Activated CD8-positive, alpha-beta T cell treated with anti-CD3 and anti-CD28 coated beads for 36 hours (primary cell): ENCODE measurements at regions not wholly inside any gene's neighbourhood (a gene's known extent, or its start where the extent isn't known, plus 50 kb on each side); places are given as distances from the start of the nearest gene placed in this dataset.

Source experiments
- ATAC-seq: fragments of 200-7000 bp; cut with Tn5 transposase; one replicate; pipeline ENCODE4 v1.10.0; 2021; ENCODE audit warnings: mild to moderate bottlenecking, moderate library complexity
- CTCF ChIA-PET: fragments of 350-600 bp; sonication (Branson Sonifier 250); formaldehyde crosslinking; loops from one replicate; lab custom pipeline; 2021; ENCODE audit warnings: antibody characterized with exemption; lab: Charles Lee
- POLR2A ChIA-PET: fragments of 350-600 bp; sonication (Branson Sonifier 250); formaldehyde crosslinking; loops from one replicate; lab custom pipeline; 2021; ENCODE audit warnings: antibody characterized with exemption; lab: Charles Lee
- DNase-seq: peaks from one replicate; pipeline ENCODE4 v3.0.0-alpha.2; 2020
- H3K27ac Mint-ChIP-seq: one replicate; pipeline ENCODE4 v1.8.0; 2021; ENCODE audit warnings: mild to moderate bottlenecking, mixed read lengths
- H3K27me3 Mint-ChIP-seq: one replicate; pipeline ENCODE4 v1.8.0; 2021; ENCODE audit warnings: mixed read lengths
- H3K36me3 Mint-ChIP-seq: one replicate; pipeline ENCODE4 v1.8.0; 2021; ENCODE audit warnings: low read depth, mixed read lengths
- H3K4me1 Mint-ChIP-seq: one replicate; pipeline ENCODE4 v1.8.0; 2021; ENCODE audit warnings: low read depth, mixed read lengths
- H3K4me3 Mint-ChIP-seq: one replicate; pipeline ENCODE4 v1.8.0; 2021; ENCODE audit warnings: mild to moderate bottlenecking, moderate library complexity, mixed read lengths
- H3K9me3 Mint-ChIP-seq: one replicate; pipeline ENCODE4 v1.8.0; 2021; ENCODE audit warnings: mixed read lengths
- CTCF ChIP-seq: fragments of 200-600 bp; IDR thresholded peaks from one replicate; pipeline ENCODE4 v1.8.0; 2022; ENCODE audit warnings: antibody characterized with exemption, mild to moderate bottlenecking
- intact Hi-C: fragments of 100-400 bp; cut with micrococcal nuclease; formaldehyde crosslinking; loops from one replicate; pipeline ENCODE4 v1.10.0; 2022

GRCh38 chr2:224259831-224260230 lies 142.1 kb downstream of the FAM124B start:
- CTCF ChIA-PET, result interaction anchor here (1.6 kb wide), 1 partner anchor 10 kb away, joined by 3 read pairs; no protein-coding TSS in a partner anchor
- intact Hi-C loops, result no loop called here
- H3K9me3 Mint-ChIP-seq, result no peaks in the 10 kb centered on the region
- peaks cover 21% of the 10 kb centered on the region for H3K27me3 Mint-ChIP-seq
- H3K4me1 Mint-ChIP-seq, result peaks cover 5% of the 10 kb centered on the region
- POLR2A ChIA-PET, result no interaction called here
- H3K4me3 Mint-ChIP-seq, result no peak overlapping the region
- ATAC-seq (no peak), DNase-seq (no peak)
- H3K27ac Mint-ChIP-seq, result no peak overlapping the region
- no peaks in the 10 kb centered on the region for H3K36me3 Mint-ChIP-seq
- TF ChIP-seq CTCF, result no peak

GRCh38 chr2:224258059-224258458 lies 143.8 kb downstream of the FAM124B start:
- no peak overlapping the region for H3K27ac Mint-ChIP-seq
- TF ChIP-seq CTCF, result no peak
- CTCF ChIA-PET, result interaction anchor here (0.6 to 1.2 kb wide), 2 partner anchors 27 to 1343 kb away, joined by 3 read pairs; no protein-coding TSS in a partner anchor
- ATAC-seq (no peak), DNase-seq (no peak)
- POLR2A ChIA-PET, result interaction anchor here (0.6 kb wide), 1 partner anchor 427 kb away, joined by 3 read pairs; no protein-coding TSS in a partner anchor
- H3K36me3 Mint-ChIP-seq, result no peaks in the 10 kb centered on the region
- no peaks in the 10 kb centered on the region for H3K9me3 Mint-ChIP-seq
- H3K27me3 Mint-ChIP-seq, result peaks cover 24% of the 10 kb centered on the region
- no peak overlapping the region for H3K4me3 Mint-ChIP-seq
- H3K4me1 Mint-ChIP-seq, result peaks cover 5% of the 10 kb centered on the region
- intact Hi-C loops, result no loop called here

GRCh38 chr2:224257156-224257555 lies 144.8 kb downstream of the FAM124B start:
- Mint-ChIP-seq H3K27me3 (peaks cover 22% of the 10 kb centered on the region), H3K27ac (no peak overlapping the region), H3K4me3 (no peak overlapping the region), H3K36me3 (no peaks in the 10 kb centered on the region), H3K9me3 (no peaks in the 10 kb centered on the region), H3K4me1 (peaks cover 5% of the 10 kb centered on the region)
- ATAC-seq (no peak), DNase-seq (no peak)
- ChIA-PET CTCF (interaction anchor here (0.7 to 1.3 kb wide), 3 partner anchors 27 to 264 kb away, joined by 3 to 7 read pairs (median 3); no protein-coding TSS in a partner anchor), POLR2A (interaction anchor here (0.6 kb wide), 1 partner anchor 428 kb away, joined by 3 read pairs; no protein-coding TSS in a partner anchor)
- no peak for TF ChIP-seq CTCF
- intact Hi-C loops, result no loop called here

GRCh38 chr2:224253464-224253863 lies 148.4 kb downstream of the FAM124B start:
- CTCF ChIA-PET, result no interaction called here
- Mint-ChIP-seq H3K9me3 (no peaks in the 10 kb centered on the region), H3K4me1 (peaks cover 3% of the 10 kb centered on the region), H3K27ac (no peak overlapping the region), H3K4me3 (no peak overlapping the region), H3K27me3 (peaks cover 17% of the 10 kb centered on the region), H3K36me3 (no peaks in the 10 kb centered on the region)
- POLR2A ChIA-PET, result no interaction called here
- intact Hi-C loops, result no loop called here
- ATAC-seq (no peak), DNase-seq (no peak)
- TF ChIP-seq CTCF, result no peak

GRCh38 chr2:224252631-224253030 lies 149.3 kb downstream of the FAM124B start:
- no peak for TF ChIP-seq CTCF
- Mint-ChIP-seq H3K27ac (no peak overlapping the region), H3K9me3 (no peaks in the 10 kb centered on the region), H3K27me3 (peaks cover 13% of the 10 kb centered on the region), H3K36me3 (no peaks in the 10 kb centered on the region), H3K4me3 (no peak overlapping the region), H3K4me1 (peaks cover 3% of the 10 kb centered on the region)
- ChIA-PET CTCF (no interaction called here), POLR2A (no interaction called here)
- intact Hi-C loops, result no loop called here
- ATAC-seq, result no peak
- DNase-seq, result no peak
